Activated CD4-positive, alpha-beta T cell treated with anti-CD3 and anti-CD28 coated beads, Interleukin-2, amount 50 U/mL, for 16 hours (primary cell): ENCODE measurements at regions not wholly inside any gene's neighbourhood (a gene's known extent, or its start where the extent isn't known, plus 50 kb on each side); places are given as distances from the start of the nearest gene placed in this dataset.
"Not testable (repeated sequence)": the region's sequence is repeated elsewhere in the genome, so short reads cannot be mapped to it uniquely, and the experiment has no call there.

Experiments
- DNase-seq: peaks from one replicate; pipeline ENCODE4 v3.0.0-alpha.2; 2020

- no peak for DNase-seq
Observed at GRCh38 chr2:142561656-142562055, 315.8 kb upstream of the KYNU start.

GRCh38 chr2:142557391-142557790, 320.1 kb upstream of the KYNU start:
- no peak for DNase-seq

GRCh38 chr2:142545999-142546398, 331.5 kb upstream of the KYNU start:
- DNase-seq = not testable (repeated sequence)

- no peak for DNase-seq
Observed at GRCh38 chr2:142545036-142545435, 332.4 kb upstream of the KYNU start.

- no peak for DNase-seq
Observed at GRCh38 chr2:142544173-142544572, 333.3 kb upstream of the KYNU start.

GRCh38 chr2:142542431-142542910, 335.0 kb upstream of the KYNU start:
- DNase-seq = no peak

- DNase-seq = no peak
Observed at GRCh38 chr2:142536966-142537365, 340.5 kb upstream of the KYNU start.

GRCh38 chr2:142536492-142536891, 341.0 kb upstream of the KYNU start:
- DNase-seq = no peak

- DNase-seq = no peak
Observed at GRCh38 chr2:142535311-142535710, 342.2 kb upstream of the KYNU start.

GRCh38 chr2:142533177-142533576, 344.3 kb upstream of the KYNU start:
- no peak for DNase-seq

GRCh38 chr2:142531377-142531776, 346.1 kb upstream of the KYNU start:
- no peak for DNase-seq

- no peak for DNase-seq
Observed at GRCh38 chr2:142525720-142526119, 351.7 kb upstream of the KYNU start.

- DNase-seq = no peak
Observed at GRCh38 chr2:142521492-142521891, 356.0 kb upstream of the KYNU start.

GRCh38 chr2:142515493-142515892, 362.0 kb upstream of the KYNU start:
- DNase-seq = no peak

GRCh38 chr2:142509401-142509800, 368.1 kb upstream of the KYNU start:
- DNase-seq = no peak

- DNase-seq = no peak
Observed at GRCh38 chr2:142504754-142505153, 372.7 kb upstream of the KYNU start.

GRCh38 chr2:142502402-142502801, 371.6 kb upstream of the LRP1B start:
- DNase-seq = no peak

- DNase-seq = no peak
Observed at GRCh38 chr2:142495141-142495540, 364.3 kb upstream of the LRP1B start.

GRCh38 chr2:142489631-142490030, 358.8 kb upstream of the LRP1B start:
- not testable (repeated sequence) for DNase-seq

- no peak for DNase-seq
Observed at GRCh38 chr2:142484111-142484510, 353.3 kb upstream of the LRP1B start.

- no peak for DNase-seq
Observed at GRCh38 chr2:142483653-142484052, 352.8 kb upstream of the LRP1B start.

- no peak for DNase-seq
Observed at GRCh38 chr2:142478206-142478605, 347.4 kb upstream of the LRP1B start.

GRCh38 chr2:142472382-142472781, 341.6 kb upstream of the LRP1B start:
- DNase-seq = no peak

- DNase-seq = no peak
Observed at GRCh38 chr2:142467321-142467720, 336.5 kb upstream of the LRP1B start.

GRCh38 chr2:142463047-142463446, 332.2 kb upstream of the LRP1B start:
- no peak for DNase-seq

GRCh38 chr2:142462306-142462705, 331.5 kb upstream of the LRP1B start:
- no peak for DNase-seq
